ENCODE measurements at regions not wholly inside any gene's neighbourhood (a gene's known extent, or its start where the extent isn't known, plus 50 kb on each side); places are given as distances from the start of the nearest gene placed in this dataset.
"Not testable (repeated sequence)": the region's sequence is repeated elsewhere in the genome, so short reads cannot be mapped to it uniquely, and the experiment has no call there.

GRCh38 chr3:24572409-24572808 is 77.8 kb upstream of the THRB start:
- not testable (repeated sequence) for TF ChIP-seq CTCF, EP300 (IDR thresholded peaks at IDR 0.05)

Measured in suprapubic skin (tissue), 3 donors.